ENCODE measurements at regions not wholly inside any gene's neighbourhood (a gene's known extent, or its start where the extent isn't known, plus 50 kb on each side); places are given as distances from the start of the nearest gene placed in this dataset.
"Not testable (repeated sequence)": the region's sequence is repeated elsewhere in the genome, so short reads cannot be mapped to it uniquely, and the experiment has no call there.

- H3K9ac ChIP-seq (ENCODE audit: insufficient read depth in 1 of 2, low read length in 2 of 2) = no peak overlapping the region
- WGBS, 2 donors = 72 to 85% methylated on average over 4 of the region's 4 CpGs
- H3K27ac ChIP-seq (ENCODE audit: low read depth in 1 of 2, low read length in 1 of 2) = no peak overlapping the region
- no peak for TF ChIP-seq CTCF (IDR thresholded peaks at IDR 0.05; ENCODE audit: control extremely low read depth, extremely low read depth)
- H3K4me1 ChIP-seq (ENCODE audit: control insufficient read depth in 5 of 5, insufficient read depth in 5 of 5, low read length in 5 of 5) = peaks cover 0 to 3% (median 0%) of the 10 kb centered on the region in 5 donors
- H3K36me3 ChIP-seq (ENCODE audit: control insufficient read depth in 4 of 4, insufficient read depth in 4 of 4, low read length in 4 of 4) = no peaks in the 10 kb centered on the region
- no peak for ATAC-seq (ENCODE audit: insufficient read depth, low FRiP score)
- no peak for DNase-seq
- H3K27me3 ChIP-seq (ENCODE audit: control insufficient read depth in 3 of 3, insufficient read depth in 3 of 3, low read length in 2 of 3) = no peaks in the 10 kb centered on the region
- H3K9me3 ChIP-seq (ENCODE audit: control insufficient read depth in 4 of 4, insufficient read depth in 3 of 4, low read length in 3 of 4) = peaks cover 0 to 13% (median 2%) of the 10 kb centered on the region in 4 donors
- no peak overlapping the region for H3K4me3 ChIP-seq
Measured at GRCh38 chr16:31641279-31641678, 113.6 kb downstream of the AHSP start.

DNA sequence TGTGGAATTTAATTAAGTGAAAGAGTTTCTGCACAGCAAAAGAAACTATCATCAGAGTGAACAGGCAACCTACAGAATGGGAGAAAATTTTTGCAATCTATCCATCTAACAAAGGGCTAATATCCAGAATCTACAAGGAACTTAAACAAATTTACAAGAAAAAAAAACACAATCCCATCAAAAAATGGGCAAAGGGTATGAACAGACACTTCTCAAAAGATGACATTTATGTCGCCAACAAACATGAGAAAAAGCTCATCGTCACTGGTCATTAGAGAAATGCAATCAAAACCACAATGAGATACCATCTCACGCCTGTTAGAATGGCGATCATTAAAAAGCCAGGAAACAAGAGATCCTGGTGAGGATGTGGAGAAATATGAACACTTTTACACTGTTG lies 128.0 kb downstream of the AHSP start:
- ATAC-seq (ENCODE audit: insufficient read depth, low FRiP score); DNase-seq; H3K4me3 ChIP-seq; H3K9me3 ChIP-seq (ENCODE audit: control insufficient read depth in 4 of 4, insufficient read depth in 3 of 4, low read length in 3 of 4); H3K9ac ChIP-seq (ENCODE audit: insufficient read depth in 1 of 2, low read length in 2 of 2); H3K27ac ChIP-seq (ENCODE audit: low read depth in 1 of 2, low read length in 1 of 2); H3K27me3 ChIP-seq (ENCODE audit: control insufficient read depth in 3 of 3, insufficient read depth in 3 of 3, low read length in 2 of 3); H3K4me1 ChIP-seq (ENCODE audit: control insufficient read depth in 5 of 5, insufficient read depth in 5 of 5, low read length in 5 of 5); H3K36me3 ChIP-seq (ENCODE audit: control insufficient read depth in 4 of 4, insufficient read depth in 4 of 4, low read length in 4 of 4): not testable (repeated sequence)
- WGBS, 2 donors = 83 to 90% methylated on average over 4 of the region's 4 CpGs

GRCh38 chr16:31664683-31665482 lies 137.2 kb downstream of the AHSP start:
- Histone ChIP-seq H3K4me3 (no peak overlapping the region), H3K4me1 (ENCODE audit: control insufficient read depth in 5 of 5, insufficient read depth in 5 of 5, low read length in 5 of 5) (no peaks in the 10 kb centered on the region), H3K9me3 (ENCODE audit: control insufficient read depth in 4 of 4, insufficient read depth in 3 of 4, low read length in 3 of 4) (peaks cover 0 to 11% (median 6%) of the 10 kb centered on the region in 4 donors), H3K27ac (ENCODE audit: low read depth in 1 of 2, low read length in 1 of 2) (no peak overlapping the region), H3K36me3 (ENCODE audit: control insufficient read depth in 4 of 4, insufficient read depth in 4 of 4, low read length in 4 of 4) (no peaks in the 10 kb centered on the region), H3K27me3 (ENCODE audit: control insufficient read depth in 3 of 3, insufficient read depth in 3 of 3, low read length in 2 of 3) (no peaks in the 10 kb centered on the region), H3K9ac (ENCODE audit: insufficient read depth in 1 of 2, low read length in 2 of 2) (no peak overlapping the region)
- 54% methylated on average over 3 of the region's 3 CpGs for WGBS, 2 donors
- DNase-seq (no peak), ATAC-seq (ENCODE audit: insufficient read depth, low FRiP score) (no peak)
- TF ChIP-seq CTCF (IDR thresholded peaks at IDR 0.05; ENCODE audit: control extremely low read depth, extremely low read depth) = no peak

DNA sequence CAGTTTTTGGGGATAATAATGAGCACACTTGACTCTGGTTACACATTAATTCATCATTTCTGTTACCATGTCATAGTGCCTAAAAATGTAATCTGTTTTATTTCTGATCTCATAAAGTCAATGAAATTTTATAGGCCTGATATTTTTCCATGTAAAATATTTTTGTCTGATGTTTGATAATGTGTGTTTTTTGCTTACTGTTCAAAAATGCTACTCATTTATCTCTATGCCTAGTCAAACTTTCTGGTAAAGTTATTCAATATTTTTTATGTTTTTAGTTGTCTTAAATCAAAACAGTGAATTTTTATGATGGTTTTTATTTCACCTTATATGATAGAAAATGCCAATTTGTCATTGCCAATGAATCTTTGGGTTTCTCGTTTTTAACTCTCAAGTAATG lies 147.0 kb downstream of the AHSP start:
- H3K27ac ChIP-seq (ENCODE audit: low read depth in 1 of 2, low read length in 1 of 2) = no peak overlapping the region
- TF ChIP-seq CTCF (IDR thresholded peaks at IDR 0.05; ENCODE audit: control extremely low read depth, extremely low read depth) = no peak
- H3K36me3 ChIP-seq (ENCODE audit: control insufficient read depth in 4 of 4, insufficient read depth in 4 of 4, low read length in 4 of 4) = no peaks in the 10 kb centered on the region
- no peaks in the 10 kb centered on the region for H3K27me3 ChIP-seq (ENCODE audit: control insufficient read depth in 3 of 3, insufficient read depth in 3 of 3, low read length in 2 of 3)
- H3K4me3 ChIP-seq = no peak overlapping the region
- H3K4me1 ChIP-seq (ENCODE audit: control insufficient read depth in 5 of 5, insufficient read depth in 5 of 5, low read length in 5 of 5) = no peaks in the 10 kb centered on the region
- WGBS, 2 donors = 60 to 74% methylated on average over 1 of the region's 1 CpG
- H3K9me3 ChIP-seq (ENCODE audit: control insufficient read depth in 4 of 4, insufficient read depth in 3 of 4, low read length in 3 of 4) = peaks cover 0 to 11% (median 0%) of the 10 kb centered on the region in 4 donors
- DNase-seq = no peak
- no peak for ATAC-seq (ENCODE audit: insufficient read depth, low FRiP score)
- no peak overlapping the region for H3K9ac ChIP-seq (ENCODE audit: insufficient read depth in 1 of 2, low read length in 2 of 2)

Data from lung (tissue), 11 donors.